Endometrium (tissue), 2 donors: ENCODE measurements at regions not wholly inside any gene's neighbourhood (a gene's known extent, or its start where the extent isn't known, plus 50 kb on each side); places are given as distances from the start of the nearest gene placed in this dataset.
"Not testable (repeated sequence)": the region's sequence is repeated elsewhere in the genome, so short reads cannot be mapped to it uniquely, and the experiment has no call there.

ENCODE experiments used
- FAIRE-seq: peaks from 2 replicates; lab custom pipeline; 2012; peaks lifted over from hg19 to GRCh38; lab: Jason Lieb, UNC
- donor health status: control.
- donor health status: control.

DNA sequence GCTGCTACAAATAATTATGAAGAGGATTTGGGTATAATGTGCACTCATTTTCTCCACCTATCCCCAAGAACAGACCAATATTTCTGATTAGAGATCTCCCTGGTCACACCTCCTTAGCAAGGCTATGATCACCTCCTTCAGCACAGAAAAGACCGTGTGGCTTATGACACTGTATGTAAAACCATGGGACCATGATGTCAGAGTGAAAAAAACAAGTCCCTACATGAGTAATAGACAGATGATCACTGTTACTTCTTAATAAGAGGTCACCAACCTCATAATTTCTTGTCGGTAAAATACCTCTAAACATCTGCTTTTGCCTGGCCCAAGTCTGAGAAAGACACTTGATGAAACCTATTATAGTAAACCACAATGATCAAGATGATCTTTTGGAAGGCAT, 330.6 kb upstream of the F9 start:
- no peak for FAIRE-seq

DNA sequence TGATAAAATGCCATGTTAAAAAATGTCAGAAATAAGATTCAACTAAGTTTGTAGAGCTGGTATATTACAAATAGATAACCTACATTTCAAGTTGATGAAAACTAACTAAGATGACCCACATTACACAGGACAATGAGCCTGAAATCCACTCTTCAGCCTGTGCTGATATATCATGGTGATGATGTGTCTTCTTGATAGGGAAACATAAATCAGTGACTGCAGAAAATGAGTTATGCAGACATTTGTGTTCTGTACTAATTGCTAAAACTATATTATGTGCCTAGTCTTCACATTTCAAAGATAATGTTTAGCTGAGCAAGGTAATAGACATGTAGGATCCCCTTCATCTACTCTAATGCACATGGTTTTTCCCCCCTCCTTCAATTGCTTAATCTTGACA, 331.6 kb upstream of the F9 start:
- no peak for FAIRE-seq

DNA sequence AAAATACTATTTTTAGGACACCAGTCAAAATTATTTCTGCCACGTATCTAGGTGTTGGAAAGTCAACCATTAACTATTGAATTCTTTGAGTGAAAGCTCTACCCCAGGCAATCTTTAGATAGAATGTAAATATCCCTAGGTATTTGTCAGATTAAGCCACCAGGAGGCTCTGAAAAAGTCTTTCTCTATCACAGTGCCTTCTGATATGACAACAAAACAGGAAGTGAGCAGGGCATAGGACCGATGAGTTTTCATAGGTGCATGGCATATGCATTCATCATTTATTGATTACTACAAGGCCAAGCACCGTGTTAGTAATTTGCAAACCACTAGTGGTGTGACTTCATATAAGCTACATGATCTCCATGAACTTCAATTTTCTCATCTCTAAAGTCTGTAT, 333.6 kb upstream of the F9 start:
- no peak for FAIRE-seq

DNA sequence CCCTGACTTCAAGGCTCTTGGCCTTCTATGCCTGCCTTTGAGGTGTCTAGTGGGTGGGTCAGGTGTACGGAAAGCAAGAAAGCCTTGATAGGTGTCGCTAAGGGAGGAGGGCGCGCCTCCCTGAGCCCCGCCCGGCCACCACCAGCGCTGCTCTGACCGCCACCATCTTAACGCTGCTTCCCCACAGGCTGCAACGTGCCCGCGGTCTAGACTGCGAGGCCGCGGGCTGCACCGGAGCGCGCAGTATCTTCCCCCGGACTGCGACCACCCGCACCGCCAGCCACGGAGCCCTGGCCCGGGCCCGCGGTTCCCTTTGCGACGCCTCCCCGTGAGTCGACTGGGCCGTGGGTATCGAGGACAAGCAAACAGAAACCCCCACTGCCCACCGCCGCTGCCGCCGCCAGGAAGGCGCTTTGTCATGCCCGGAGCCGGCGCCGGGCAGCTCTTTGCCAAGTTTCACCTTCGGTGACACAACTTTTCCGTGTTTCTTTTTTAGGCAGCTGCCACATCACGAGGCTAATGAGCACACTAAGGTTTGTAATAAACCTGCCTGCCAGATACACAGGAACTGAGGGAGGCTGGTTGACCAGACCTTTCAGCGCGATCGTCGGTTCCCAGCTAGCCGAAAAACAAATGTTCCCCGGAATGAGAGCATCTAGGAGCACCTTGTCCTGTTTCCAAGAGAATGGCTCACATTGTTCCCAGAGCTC, 335.8 kb upstream of the F9 start:
- FAIRE-seq, result no peak

DNA sequence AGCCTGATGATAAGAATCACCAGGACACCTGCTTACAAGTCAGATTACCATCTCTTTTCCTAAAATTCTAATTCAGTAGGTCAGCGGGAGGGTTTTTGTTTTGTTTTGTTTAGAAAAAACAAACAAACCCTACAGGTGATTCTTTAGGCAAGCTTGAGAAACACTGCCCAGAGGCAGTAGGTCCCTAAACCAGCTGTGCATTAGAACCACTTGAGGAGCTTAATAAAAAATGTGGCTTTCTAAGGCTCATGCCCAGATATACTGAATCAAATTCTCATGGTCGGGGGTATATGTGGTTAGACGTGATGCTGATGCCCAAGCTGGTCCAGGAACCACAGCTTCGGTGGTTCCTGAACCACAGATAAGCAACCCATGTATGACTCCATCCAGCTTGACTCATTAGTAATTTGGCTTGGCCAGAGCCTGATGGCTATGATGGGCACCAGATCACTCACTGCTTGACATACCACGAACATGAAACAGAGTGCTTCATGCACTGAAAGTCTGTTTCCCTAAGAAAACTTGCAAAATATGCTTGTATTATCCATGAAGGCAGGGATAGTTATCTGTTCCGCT, 338.1 kb upstream of the F9 start:
- FAIRE-seq, result no peak

DNA sequence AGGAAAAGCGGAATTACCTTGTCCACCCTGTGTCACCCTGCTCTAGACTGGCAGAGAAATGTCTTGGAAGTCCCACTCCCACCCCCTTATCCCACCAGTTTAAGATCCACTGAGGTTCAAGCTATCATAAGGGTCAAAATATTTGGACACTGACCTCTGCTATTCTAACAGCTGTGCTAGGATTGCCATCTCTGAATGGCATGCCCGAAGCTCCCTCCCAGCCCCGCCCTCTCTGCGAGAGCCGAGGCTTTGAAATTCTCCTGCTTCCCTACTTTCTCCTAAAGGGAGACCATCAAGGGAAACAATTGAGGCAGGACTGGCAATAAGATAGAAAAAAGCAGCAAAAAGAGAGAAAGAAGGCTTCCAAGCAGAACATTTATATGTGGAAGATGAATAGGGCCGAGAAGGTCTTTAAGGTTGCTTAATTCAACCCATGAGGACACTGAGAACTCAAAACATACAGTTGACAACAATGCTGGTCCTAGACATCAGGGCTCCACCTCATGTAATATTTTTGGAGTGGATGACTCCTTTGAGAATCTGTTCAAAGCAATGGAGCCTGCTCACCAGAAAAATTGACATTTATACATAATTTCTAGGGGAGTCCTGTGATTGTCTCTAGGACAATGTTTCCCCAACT, 338.7 kb upstream of the F9 start:
- no peak for FAIRE-seq

DNA sequence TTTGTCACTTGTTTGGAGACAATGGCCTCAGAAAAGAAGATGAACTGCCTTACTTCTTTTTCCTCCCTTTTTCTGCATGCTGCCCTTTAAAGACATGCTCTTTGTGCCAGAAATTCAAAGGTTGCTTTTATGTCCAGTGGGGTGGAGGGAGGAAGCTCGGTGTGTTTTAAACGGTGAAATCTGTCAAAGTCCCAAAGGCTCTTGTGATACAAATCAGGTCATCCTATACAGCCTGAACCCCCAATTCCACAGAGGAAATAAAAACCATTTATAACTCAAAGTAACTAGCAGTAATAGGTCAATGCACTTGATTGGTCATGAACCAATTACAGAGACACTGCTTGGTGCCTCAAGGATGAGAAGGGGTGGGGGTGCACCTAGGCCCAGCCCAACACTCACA, 339.3 kb upstream of the F9 start:
- no peak for FAIRE-seq

DNA sequence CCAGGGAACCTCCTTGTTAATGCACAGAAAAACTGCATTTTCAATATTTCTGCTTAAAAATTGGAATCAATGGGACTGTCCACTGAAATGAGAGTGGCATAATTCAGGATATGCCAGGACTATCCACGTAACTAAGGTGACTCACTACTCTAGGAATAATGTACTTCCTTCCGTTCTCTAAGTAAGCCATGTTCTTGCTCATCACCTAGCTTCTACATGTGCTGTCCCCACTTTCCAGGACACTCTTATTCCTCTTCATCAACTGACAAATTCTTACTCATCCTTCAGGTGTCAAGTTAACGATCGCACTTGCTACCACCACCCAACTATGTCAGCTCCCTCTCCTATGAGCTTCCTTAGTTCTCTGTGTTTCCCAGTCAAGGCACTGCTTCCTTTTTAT, 342.8 kb upstream of the F9 start:
- no peak for FAIRE-seq

DNA sequence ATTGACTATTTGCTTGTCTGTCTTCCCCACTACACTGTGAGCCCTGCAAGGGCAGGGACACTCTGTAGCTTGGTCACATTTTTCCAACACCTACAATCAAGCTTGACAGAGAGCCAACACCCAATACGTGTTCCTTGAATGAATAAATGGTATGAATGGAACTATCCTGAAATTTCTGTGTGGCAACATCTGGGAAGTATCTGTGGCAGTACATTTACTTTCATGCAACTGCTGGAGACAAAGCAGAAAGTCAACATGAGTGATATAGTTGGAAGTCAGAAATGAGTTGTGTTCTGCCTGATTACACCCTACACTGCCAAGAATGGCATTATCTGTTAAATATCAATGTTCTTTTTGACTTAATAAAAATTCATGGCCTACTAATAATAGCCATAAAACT, 343.5 kb upstream of the F9 start:
- FAIRE-seq, result no peak

DNA sequence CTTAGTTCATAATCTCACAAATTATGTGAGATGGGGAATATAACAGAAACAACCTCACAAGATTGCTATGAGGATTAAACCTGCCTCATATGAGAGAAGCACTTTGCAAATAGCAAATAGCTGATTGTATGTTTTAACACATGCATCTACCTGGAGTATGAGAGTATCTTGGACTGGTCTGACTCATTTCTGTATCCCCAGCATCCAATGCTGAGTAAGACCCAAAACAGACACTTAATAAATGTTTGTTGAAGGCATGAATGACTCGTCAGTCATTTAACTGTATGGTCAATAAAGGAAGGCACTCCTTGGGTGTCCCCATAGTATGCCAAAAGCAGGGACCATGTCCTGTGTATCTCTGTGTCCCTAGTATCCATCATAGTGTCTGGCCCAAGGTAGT, 350.9 kb upstream of the F9 start:
- no peak for FAIRE-seq

DNA sequence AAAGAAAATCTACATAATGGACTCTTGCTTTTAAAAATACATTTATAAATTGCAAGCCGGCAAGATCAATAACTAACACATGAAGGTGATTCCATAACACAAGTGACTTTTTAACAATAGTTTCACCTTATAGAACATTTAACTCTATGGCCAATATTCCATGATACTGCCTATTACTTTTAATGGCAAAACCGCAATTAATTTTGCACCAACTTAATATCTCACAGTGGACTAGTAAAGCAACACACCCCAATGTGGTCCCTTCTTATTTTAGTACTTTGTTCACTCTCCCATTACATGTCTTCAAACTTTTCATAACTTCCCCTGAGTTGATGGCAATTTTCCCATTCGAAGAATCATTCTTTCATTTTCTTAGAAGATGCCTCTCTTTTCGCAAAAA, 351.6 kb upstream of the F9 start:
- no peak for FAIRE-seq

DNA sequence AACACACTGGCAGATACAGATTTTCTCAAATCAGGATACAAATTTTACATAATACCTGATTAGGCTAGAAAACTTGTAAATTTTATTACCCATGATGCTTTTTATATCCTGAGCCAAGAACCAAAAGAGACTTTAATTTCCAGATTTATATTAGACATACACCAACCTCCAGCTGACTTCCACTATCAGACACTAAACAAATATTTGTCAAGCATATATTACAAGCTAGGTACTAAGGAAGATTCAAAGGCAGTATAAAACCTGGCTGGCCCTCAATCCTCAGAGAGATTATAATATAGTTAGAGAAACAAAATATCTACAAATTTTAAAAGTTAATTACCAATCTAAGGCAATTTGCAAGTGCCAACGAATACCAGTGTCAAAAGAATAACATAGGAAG, 357.8 kb upstream of the F9 start:
- FAIRE-seq, result no peak

DNA sequence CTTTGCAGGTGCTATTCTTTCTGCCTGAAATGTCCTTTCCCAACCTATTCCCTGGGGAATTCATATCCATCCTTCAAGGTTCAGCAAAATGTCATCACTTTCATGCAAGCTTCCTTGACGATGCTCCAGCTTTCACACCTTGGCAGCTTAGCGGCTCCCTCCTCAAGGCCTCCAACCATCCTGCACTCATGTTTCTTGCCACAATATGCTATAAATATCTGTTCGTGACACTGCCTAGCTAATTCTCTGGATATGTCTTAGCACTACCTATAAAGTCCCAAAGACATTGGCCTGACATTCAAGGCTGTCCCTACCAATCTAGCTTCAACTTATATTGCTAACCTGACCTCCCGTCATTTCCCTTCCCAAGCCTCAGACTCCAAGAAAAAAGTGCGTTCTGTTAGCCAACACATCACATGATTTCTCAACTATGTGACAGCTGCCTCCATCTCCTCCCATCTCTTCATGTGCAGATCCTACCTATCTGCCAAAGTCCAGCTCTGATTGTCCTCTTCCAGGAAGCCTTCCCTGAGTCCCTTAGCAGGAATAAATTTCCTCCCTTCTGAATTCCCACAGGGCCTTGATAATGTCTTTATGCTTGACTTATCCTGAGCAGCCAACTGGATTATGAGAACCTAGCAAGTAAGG, 359.9 kb upstream of the F9 start:
- no peak for FAIRE-seq

DNA sequence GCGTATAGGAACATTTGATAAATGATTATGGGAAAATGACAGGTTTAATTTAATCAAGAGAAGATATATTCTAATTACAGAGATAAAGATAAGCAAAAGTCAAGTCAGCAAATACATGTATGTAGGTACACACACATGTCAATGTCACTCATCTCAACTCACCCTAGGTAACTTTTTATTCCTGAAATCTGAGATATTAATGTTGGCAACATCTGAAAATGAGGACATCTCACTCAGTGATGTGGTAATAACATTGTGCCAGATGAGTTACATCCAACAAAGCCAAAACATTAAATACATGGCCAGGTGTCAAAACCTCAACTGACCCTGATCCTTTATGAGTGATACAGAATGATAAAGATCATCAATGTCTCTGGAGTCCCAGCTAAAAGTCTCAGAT, 363.3 kb upstream of the F9 start:
- no peak for FAIRE-seq

DNA sequence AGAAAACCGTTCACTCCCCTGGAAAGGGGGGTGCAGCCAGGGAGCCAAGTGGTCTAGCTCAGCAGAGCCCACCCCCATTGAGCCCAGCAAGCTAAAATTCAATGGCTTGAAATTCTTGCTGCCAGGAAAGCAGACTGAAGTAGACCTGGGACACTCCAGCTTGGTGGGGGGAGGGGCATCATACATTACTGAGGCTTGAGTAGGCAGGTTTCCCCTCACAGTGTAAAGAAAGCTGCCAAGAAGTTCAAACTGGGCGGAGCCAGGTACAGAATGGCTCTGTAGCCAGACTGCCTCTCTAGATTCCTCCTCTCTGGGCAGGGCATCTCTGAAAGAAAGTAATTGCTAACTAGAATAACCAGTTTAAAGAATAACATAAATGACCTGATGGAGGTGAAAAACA, 372.3 kb upstream of the F9 start:
- FAIRE-seq, result no peak

DNA sequence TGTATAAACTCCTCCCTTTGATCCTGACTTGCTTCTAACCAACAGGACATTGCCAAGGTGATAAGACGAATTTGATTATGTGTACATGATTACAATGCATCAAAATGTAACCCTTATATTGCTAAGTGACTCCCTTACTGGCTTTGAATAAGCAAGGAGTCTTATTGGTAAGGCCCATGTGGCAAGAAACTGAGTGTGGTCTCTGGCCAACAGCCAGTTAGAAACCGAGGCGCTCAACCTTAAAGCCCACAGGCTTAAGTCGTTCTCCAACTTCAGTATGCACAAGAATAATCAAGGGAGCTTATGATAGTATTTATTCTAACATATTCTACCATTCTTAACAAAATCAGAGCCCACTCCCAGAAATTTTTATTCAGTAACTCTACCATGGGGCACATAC, 374.2 kb upstream of the F9 start:
- FAIRE-seq, result no peak

DNA sequence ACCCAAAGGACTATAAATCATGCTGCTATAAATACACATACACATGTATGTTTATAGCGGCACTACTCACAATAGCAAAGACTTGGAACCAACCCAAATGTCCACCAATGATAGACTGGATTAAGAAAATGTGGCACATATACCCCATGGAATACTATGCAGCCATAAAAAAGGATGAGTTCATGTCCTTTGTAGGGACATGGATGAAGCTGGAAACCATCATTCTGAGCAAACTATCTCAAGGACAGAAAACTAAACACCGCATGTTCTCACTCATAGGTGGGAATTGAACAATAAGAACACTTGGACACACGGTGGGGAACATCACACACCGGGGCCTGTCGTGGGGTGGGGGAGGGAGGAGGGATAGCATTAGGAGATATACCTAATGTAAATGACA, 383.9 kb upstream of the F9 start:
- FAIRE-seq, result not testable (repeated sequence)

DNA sequence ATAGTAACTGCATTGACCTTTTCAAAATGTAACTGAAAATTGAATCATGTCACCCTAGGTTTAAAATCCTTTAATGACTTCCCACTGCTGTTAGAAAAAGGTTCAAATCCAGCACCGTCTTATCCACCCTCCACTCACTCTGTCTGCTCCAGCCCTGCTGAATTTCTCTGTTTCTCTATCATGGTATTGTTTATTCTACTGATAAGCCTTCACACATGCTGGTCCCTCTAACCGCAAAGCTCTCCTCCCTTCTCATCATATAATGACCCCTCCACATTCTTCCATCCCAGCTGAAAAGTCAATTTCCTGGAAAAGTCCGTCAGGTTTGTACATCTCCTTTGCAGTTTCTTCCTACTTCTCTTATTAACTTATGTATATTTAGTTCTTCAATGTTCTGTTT, 389.2 kb upstream of the F9 start:
- FAIRE-seq, result no peak

DNA sequence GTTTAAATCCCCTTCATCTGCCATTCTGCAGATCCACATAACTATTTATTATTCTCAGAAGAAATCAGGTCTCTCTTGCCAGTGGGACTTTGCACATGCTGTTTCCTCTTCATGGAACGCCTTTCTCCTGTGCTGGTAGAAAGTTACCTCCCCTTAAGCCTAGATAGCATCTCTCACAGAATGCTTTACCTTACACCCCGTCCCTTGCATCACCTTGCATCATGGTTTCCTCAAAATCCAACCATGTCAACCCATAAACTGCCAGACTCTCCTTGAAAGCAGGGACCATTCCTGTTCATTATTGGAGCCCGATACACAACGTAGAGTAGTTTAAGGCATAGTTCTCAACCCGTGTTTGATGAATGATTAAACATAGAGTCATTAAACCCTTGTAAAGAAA, 396.2 kb upstream of the F9 start:
- no peak for FAIRE-seq

DNA sequence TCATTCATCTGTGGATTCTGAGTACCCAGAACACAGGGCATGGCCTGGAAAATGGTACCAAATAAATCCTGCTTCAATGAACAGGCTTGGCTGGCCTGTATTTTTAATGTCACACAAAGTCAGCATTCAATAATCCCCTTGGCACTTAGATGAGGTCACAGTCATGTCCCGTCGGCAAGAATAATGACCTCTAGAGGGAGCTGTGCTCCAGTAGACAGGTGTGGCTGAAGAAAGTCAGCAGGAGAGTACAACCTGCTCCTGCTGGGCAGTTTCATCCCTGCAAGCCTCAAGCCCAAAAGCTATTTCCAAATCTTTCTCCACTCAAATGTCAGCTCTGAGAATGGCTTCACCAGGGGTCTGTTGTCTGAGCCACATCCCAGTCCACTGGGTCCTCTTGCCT, 404.0 kb upstream of the F9 start:
- FAIRE-seq, result no peak

DNA sequence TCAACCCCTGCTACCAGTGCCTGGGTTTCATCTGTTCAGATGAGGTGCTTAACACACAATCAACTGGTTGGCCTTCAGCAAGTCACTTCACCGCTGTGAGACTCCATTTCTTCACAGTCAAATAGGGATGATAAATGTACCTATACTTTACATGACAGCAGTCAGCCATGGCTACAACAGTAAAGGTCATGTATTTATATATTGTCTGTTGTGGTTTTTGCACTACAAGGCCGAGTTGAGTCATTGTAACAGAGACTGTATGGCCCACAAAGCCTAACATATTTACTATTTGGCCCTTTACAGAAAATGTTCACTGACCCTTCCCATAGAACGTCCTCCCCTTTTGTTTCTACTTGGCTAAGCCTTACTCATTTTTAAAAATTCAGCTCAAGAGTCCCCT, 404.6 kb upstream of the F9 start:
- no peak for FAIRE-seq

DNA sequence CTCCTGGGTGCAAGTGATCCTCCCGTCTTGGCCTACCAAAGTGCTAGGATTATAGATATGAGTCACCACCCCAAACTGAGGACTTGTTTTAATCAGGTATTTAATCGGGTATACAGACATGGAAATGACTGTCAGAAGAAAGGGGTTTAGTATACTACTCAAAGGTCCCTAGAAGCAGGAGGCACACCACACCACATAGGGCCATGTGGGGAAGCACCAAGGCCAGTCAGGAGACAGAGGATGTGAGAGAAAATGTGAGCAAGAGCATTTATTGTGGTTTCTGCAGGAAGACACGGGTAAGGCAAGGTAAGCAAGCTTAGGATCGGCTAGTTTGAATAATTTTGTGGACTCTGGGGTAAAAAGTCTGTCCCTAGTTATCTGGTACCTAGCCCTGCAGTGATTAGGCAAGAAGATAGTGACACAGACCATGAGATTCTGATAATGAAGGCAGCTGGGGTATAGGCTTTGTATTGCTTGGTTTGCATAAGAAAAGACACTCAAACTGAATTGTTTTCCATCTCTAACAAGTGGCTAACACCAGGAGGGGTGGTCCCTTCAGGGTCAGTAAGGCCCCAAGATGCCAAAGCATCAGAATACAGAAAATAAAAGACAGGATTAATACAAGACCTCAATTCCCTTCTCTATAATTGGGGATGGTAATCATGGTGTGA, 408.8 kb upstream of the F9 start:
- FAIRE-seq, result no peak

DNA sequence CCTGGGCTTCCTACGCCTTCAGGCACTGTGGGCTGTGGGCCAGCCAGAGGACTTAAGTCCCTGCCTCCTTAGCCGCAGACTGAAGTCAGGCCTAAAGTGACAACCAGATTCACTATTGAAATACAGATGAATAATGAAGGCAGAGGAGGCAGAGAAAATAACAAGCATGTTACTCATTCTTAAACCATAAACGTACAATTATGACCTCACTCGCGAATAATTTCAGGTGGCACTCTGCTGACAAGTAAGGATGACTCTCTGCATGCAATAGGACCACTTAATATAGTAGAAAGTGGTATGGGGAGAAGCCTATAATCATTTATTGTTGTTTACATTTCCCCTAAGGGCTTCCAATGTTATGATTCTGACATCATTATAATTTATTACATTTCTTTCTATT, 409.2 kb upstream of the FGF13 start:
- FAIRE-seq, result no peak
